ENCODE measurements at regions not wholly inside any gene's neighbourhood (a gene's known extent, or its start where the extent isn't known, plus 50 kb on each side); places are given as distances from the start of the nearest gene placed in this dataset.

- Histone ChIP-seq H3K9me3 (no peaks in the 10 kb centered on the region), H3K4me3 (no peak overlapping the region), H3K4me1 (replicated peaks) (no peaks in the 10 kb centered on the region), H3K27ac (no peak overlapping the region), H3K27me3 (replicated peaks; ENCODE audit: insufficient read depth) (no peaks in the 10 kb centered on the region), H3K36me3 (no peaks in the 10 kb centered on the region)
- TF ChIP-seq POLR2AphosphoS5 (IDR thresholded peaks at IDR 0.05): no peak
- no peak for TF ChIP-seq POLR2A (IDR thresholded peaks at IDR 0.05)
- no peak for TF ChIP-seq CTCF (IDR thresholded peaks at IDR 0.05)
- 96% methylated on average over 1 of the region's 1 CpG for WGBS
- intact Hi-C loops (cut with DNase I): no loop called here
- no peak for DNase-seq (ENCODE audit: low spot score)
Measured at GRCh38 chr15:95431518-95431917, 899.0 kb upstream of the NR2F2 start.

GRCh38 chr15:95432878-95433405 lies 897.6 kb upstream of the NR2F2 start:
- intact Hi-C loops (cut with DNase I): no loop called here
- Histone ChIP-seq H3K9me3 (no peaks in the 10 kb centered on the region), H3K27ac (no peak overlapping the region), H3K4me1 (replicated peaks) (no peaks in the 10 kb centered on the region), H3K36me3 (no peaks in the 10 kb centered on the region), H3K27me3 (replicated peaks; ENCODE audit: insufficient read depth) (no peaks in the 10 kb centered on the region), H3K4me3 (no peak overlapping the region)
- DNase-seq (ENCODE audit: low spot score): no peak
- 50% methylated on average over 2 of the region's 2 CpGs for WGBS
- no peak for TF ChIP-seq POLR2A (IDR thresholded peaks at IDR 0.05)
- TF ChIP-seq CTCF (IDR thresholded peaks at IDR 0.05): no peak
- no peak for TF ChIP-seq POLR2AphosphoS5 (IDR thresholded peaks at IDR 0.05)

- H3K9me3 ChIP-seq: no peaks in the 10 kb centered on the region
- intact Hi-C loops (cut with DNase I): no loop called here
- no peak overlapping the region for H3K27ac ChIP-seq
- H3K36me3 ChIP-seq: no peaks in the 10 kb centered on the region
- no peaks in the 10 kb centered on the region for H3K4me1 ChIP-seq (replicated peaks)
- TF ChIP-seq POLR2A (IDR thresholded peaks at IDR 0.05) (no peak), POLR2AphosphoS5 (IDR thresholded peaks at IDR 0.05) (no peak), CTCF (IDR thresholded peaks at IDR 0.05) (no peak)
- no peak overlapping the region for H3K4me3 ChIP-seq
- WGBS: 59% methylated on average over 3 of the region's 3 CpGs
- H3K27me3 ChIP-seq (replicated peaks; ENCODE audit: insufficient read depth): no peaks in the 10 kb centered on the region
- DNase-seq (ENCODE audit: low spot score): no peak
Measured at GRCh38 chr15:95439922-95440376, 890.6 kb upstream of the NR2F2 start.

GRCh38 chr15:95440712-95441111 lies 889.8 kb upstream of the NR2F2 start:
- no peak overlapping the region for H3K4me3 ChIP-seq
- no peaks in the 10 kb centered on the region for H3K4me1 ChIP-seq (replicated peaks)
- WGBS: 57% methylated on average over 6 of the region's 6 CpGs
- H3K27me3 ChIP-seq (replicated peaks; ENCODE audit: insufficient read depth): no peaks in the 10 kb centered on the region
- H3K9me3 ChIP-seq: no peaks in the 10 kb centered on the region
- no peak for DNase-seq (ENCODE audit: low spot score)
- no peak overlapping the region for H3K27ac ChIP-seq
- TF ChIP-seq CTCF (IDR thresholded peaks at IDR 0.05): no peak
- no peak for TF ChIP-seq POLR2AphosphoS5 (IDR thresholded peaks at IDR 0.05)
- no peak for TF ChIP-seq POLR2A (IDR thresholded peaks at IDR 0.05)
- H3K36me3 ChIP-seq: no peaks in the 10 kb centered on the region
- intact Hi-C loops (cut with DNase I): no loop called here

GRCh38 chr15:95442107-95442719 lies 888.3 kb upstream of the NR2F2 start:
- Histone ChIP-seq H3K36me3 (no peaks in the 10 kb centered on the region), H3K27ac (no peak overlapping the region), H3K4me3 (no peak overlapping the region), H3K27me3 (replicated peaks; ENCODE audit: insufficient read depth) (no peaks in the 10 kb centered on the region), H3K4me1 (replicated peaks) (no peaks in the 10 kb centered on the region), H3K9me3 (no peaks in the 10 kb centered on the region)
- TF ChIP-seq POLR2AphosphoS5 (IDR thresholded peaks at IDR 0.05) (no peak), POLR2A (IDR thresholded peaks at IDR 0.05) (no peak), CTCF (IDR thresholded peaks at IDR 0.05) (no peak)
- 82% methylated on average over 7 of the region's 7 CpGs for WGBS
- no peak for DNase-seq (ENCODE audit: low spot score)
- intact Hi-C loops (cut with DNase I): no loop called here
